Upper lobe of left lung (tissue), 6 donors: ENCODE measurements at regions not wholly inside any gene's neighbourhood (a gene's known extent, or its start where the extent isn't known, plus 50 kb on each side); places are given as distances from the start of the nearest gene placed in this dataset.

Experiments used
- ATAC-seq, 2 donors: fragments of 200-7000 bp; cut with Tn5 transposase; one replicate each; pipeline ENCODE4 v1.9.1; 2022; ENCODE audit warnings: mild to moderate bottlenecking in 2 of 2, moderate library complexity in 2 of 2; ENCODE audit not compliant: low FRiP score in 2 of 2
- DNase-seq, 2 donors: peaks; one replicate each; pipeline ENCODE4 v3.0.0-alpha.2; 2019 to 2020
- H3K27ac ChIP-seq, 4 donors: fragments of 200-600 bp; sonication (generic); one replicate each; pipeline ENCODE4 v1.5.1; 2016 to 2019
- H3K27me3 ChIP-seq, 4 donors: fragments of 200-600 bp; sonication (generic); one replicate each; pipeline ENCODE4 v1.5.1; 2017 to 2019
- H3K36me3 ChIP-seq, 4 donors: fragments of 200-600 bp; sonication (generic); one replicate each; pipeline ENCODE4 v1.5.1; 2016 to 2019
- H3K4me1 ChIP-seq, 4 donors: fragments of 200-600 bp; sonication (generic); one replicate each; pipeline ENCODE4 v1.5.1; 2018 to 2019
- H3K4me3 ChIP-seq, 4 donors: fragments of 200-600 bp; sonication (generic); one replicate each; pipeline ENCODE4 v1.5.1; 2017 to 2019; ENCODE audit warnings: mild to moderate bottlenecking in 2 of 4, moderate library complexity in 1 of 4
- H3K9me3 ChIP-seq, 4 donors: fragments of 200-600 bp; sonication (generic); one replicate each; pipeline ENCODE4 v1.5.1; 2018 to 2019
- CTCF ChIP-seq, 6 experiments: fragments of 450-650 bp in 4 of 6; fragments of 200-600 bp in 2 of 6; sonication (generic) in 2 of 6; IDR thresholded peaks; one replicate each; pipeline ENCODE4 v1.5.1; 2016 to 2019; ENCODE audit warnings: antibody characterized with exemption in 6 of 6
- EP300 ChIP-seq, 4 donors: sonication (generic); formaldehyde crosslinking; IDR thresholded peaks; one replicate each; pipeline ENCODE4 v1.5.1; 2017; ENCODE audit warnings: antibody characterized with exemption in 4 of 4, control low read depth in 2 of 4
- POLR2A ChIP-seq, 4 donors: fragments of 450-650 bp; IDR thresholded peaks; one replicate each; pipeline ENCODE4 v1.5.1; 2016 to 2017; ENCODE audit warnings: antibody characterized with exemption in 4 of 4, mild to moderate bottlenecking in 2 of 4
- POLR2AphosphoS5 ChIP-seq, 2 donors: sonication (generic); formaldehyde crosslinking; IDR thresholded peaks; one replicate each; pipeline ENCODE4 v1.5.1; 2017; ENCODE audit warnings: antibody characterized with exemption in 2 of 2
- WGBS, 2 donors: methylation state at CpG; one replicate each; pipeline ENCODE4 v1.1.5; 2017 to 2018; 5-methylcytosine and 5-hydroxymethylcytosine counted together
- donor health status: DM: no; HTN: no; CAD: no; lungs with moderate emphysema.
- donor health status: DM: no; HTN: yes; CAD: no; lungs with severe emphysema.

- no peaks in the 10 kb centered on the region for H3K27me3 ChIP-seq
- TF ChIP-seq POLR2AphosphoS5 (IDR thresholded peaks at IDR 0.05), result no peak
- TF ChIP-seq CTCF (IDR thresholded peaks at IDR 0.05), result no peak
- TF ChIP-seq EP300 (IDR thresholded peaks at IDR 0.05), result no peak
- TF ChIP-seq POLR2A (IDR thresholded peaks at IDR 0.05), result no peak
- ATAC-seq (no peak), DNase-seq (no peak)
- H3K9me3 ChIP-seq, result no peaks in the 10 kb centered on the region
- H3K4me1 ChIP-seq, result no peaks in the 10 kb centered on the region
- 53 to 63% methylated on average over 2 of the region's 2 CpGs for WGBS, 2 donors
- no peaks in the 10 kb centered on the region for H3K36me3 ChIP-seq
- H3K27ac ChIP-seq, result no peak overlapping the region
- H3K4me3 ChIP-seq, result no peak overlapping the region
Measured at GRCh38 chr10:25678666-25679065, 255.4 kb upstream of the MYO3A start.

GRCh38 chr10:25682203-25682851 lies 251.7 kb upstream of the MYO3A start:
- Histone ChIP-seq H3K4me3 (no peak overlapping the region), H3K9me3 (no peaks in the 10 kb centered on the region), H3K36me3 (no peaks in the 10 kb centered on the region), H3K27ac (no peak overlapping the region), H3K4me1 (no peaks in the 10 kb centered on the region), H3K27me3 (no peaks in the 10 kb centered on the region)
- ATAC-seq (peak in 1 of 2 donors; percentile 80), DNase-seq (no peak)
- 51 to 59% methylated on average over 9 of the region's 9 CpGs for WGBS, 2 donors
- TF ChIP-seq POLR2A (IDR thresholded peaks at IDR 0.05) (no peak), EP300 (IDR thresholded peaks at IDR 0.05) (no peak), CTCF (IDR thresholded peaks at IDR 0.05) (no peak), POLR2AphosphoS5 (IDR thresholded peaks at IDR 0.05) (no peak)

GRCh38 chr10:25683344-25683743 lies 250.7 kb upstream of the MYO3A start:
- Histone ChIP-seq H3K4me1 (no peaks in the 10 kb centered on the region), H3K9me3 (no peaks in the 10 kb centered on the region), H3K4me3 (no peak overlapping the region), H3K27me3 (no peaks in the 10 kb centered on the region), H3K36me3 (no peaks in the 10 kb centered on the region), H3K27ac (no peak overlapping the region)
- whole genome bisulfite sequencing, 2 donors, result 78 to 80% methylated on average over 4 of the region's 4 CpGs
- ATAC-seq (no peak), DNase-seq (no peak)
- TF ChIP-seq CTCF (IDR thresholded peaks at IDR 0.05), result no peak
- no peak for TF ChIP-seq EP300 (IDR thresholded peaks at IDR 0.05)
- TF ChIP-seq POLR2A (IDR thresholded peaks at IDR 0.05), result no peak
- no peak for TF ChIP-seq POLR2AphosphoS5 (IDR thresholded peaks at IDR 0.05)

- Histone ChIP-seq H3K27ac (no peak overlapping the region), H3K27me3 (no peaks in the 10 kb centered on the region), H3K9me3 (no peaks in the 10 kb centered on the region), H3K4me3 (no peak overlapping the region), H3K36me3 (no peaks in the 10 kb centered on the region), H3K4me1 (no peaks in the 10 kb centered on the region)
- WGBS, 2 donors, result 80 to 100% methylated on average over 1 of the region's 1 CpG
- no peak for DNase-seq
- no peak for ATAC-seq
- TF ChIP-seq EP300 (IDR thresholded peaks at IDR 0.05) (no peak), POLR2AphosphoS5 (IDR thresholded peaks at IDR 0.05) (no peak), POLR2A (IDR thresholded peaks at IDR 0.05) (no peak), CTCF (IDR thresholded peaks at IDR 0.05) (no peak)
Measured at GRCh38 chr10:25687521-25687920, 246.5 kb upstream of the MYO3A start.
